ENCODE measurements at regions not wholly inside any gene's neighbourhood (a gene's known extent, or its start where the extent isn't known, plus 50 kb on each side); places are given as distances from the start of the nearest gene placed in this dataset.

DNA sequence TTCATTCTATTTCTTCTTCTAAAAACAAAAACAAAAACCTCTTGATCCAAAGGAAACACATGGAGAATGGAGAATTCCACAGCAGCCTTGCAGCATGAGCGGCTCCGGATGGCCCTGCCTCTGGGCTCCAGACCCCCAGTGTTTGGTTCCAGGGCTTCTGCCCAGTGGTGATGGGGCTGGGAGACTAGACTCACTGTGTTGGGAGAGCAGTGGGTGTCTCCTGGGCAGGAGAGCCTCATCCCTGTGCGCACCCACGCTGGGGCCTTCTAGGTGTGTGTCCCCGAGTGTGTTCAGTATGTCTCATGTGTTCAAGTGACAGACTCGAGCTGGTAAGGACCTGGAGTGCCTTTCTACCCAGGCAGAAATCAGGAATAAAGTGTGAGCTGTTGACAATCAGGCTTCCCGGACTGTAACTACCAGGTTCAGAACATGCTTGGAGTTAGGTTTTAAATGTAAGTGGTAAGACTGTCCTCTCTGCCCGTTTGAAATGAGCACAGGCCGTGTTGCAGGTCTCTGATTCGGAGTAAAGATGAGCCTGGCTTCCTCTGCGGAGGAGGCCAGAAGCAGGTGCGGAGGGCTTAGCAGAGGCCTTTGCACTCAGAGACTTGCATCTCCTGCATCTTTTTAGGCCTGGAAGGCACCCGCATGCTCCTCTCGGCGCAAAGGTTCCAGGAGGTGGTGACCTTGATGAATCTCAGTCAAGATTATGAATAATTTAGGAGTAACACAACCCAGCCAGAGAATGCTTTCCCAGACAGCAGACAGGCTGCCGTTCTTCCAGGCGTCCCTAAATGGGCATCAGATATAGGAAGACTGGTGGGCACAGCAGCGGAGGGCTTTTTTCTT lies 253.6 kb downstream of the CDH26 start:
- no peak for DNase-seq (ENCODE audit: low read depth in 1 of 2, low spot score in 1 of 2)

DNA sequence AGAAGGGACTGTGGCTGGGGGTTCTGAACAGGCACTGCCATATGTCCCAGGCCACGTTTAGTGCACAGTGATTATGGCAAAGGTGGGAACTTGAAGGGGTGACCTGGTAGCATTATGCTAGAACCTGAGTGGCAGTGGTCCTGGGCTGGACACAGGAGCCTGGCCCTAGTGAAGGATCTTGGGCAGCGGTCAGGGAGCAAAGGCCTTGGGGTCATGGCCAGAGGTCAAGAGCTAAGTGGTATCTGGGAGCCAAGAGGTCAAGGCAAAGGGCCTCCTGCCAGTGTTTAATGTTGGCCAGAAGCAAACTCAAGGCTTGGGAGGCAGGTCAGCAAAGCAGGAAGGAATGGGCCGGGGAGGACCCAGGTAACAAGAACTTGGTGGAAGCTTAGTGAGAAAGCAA lies 254.5 kb downstream of the CDH26 start:
- DNase-seq (ENCODE audit: low read depth in 1 of 2, low spot score in 1 of 2), result no peak

DNA sequence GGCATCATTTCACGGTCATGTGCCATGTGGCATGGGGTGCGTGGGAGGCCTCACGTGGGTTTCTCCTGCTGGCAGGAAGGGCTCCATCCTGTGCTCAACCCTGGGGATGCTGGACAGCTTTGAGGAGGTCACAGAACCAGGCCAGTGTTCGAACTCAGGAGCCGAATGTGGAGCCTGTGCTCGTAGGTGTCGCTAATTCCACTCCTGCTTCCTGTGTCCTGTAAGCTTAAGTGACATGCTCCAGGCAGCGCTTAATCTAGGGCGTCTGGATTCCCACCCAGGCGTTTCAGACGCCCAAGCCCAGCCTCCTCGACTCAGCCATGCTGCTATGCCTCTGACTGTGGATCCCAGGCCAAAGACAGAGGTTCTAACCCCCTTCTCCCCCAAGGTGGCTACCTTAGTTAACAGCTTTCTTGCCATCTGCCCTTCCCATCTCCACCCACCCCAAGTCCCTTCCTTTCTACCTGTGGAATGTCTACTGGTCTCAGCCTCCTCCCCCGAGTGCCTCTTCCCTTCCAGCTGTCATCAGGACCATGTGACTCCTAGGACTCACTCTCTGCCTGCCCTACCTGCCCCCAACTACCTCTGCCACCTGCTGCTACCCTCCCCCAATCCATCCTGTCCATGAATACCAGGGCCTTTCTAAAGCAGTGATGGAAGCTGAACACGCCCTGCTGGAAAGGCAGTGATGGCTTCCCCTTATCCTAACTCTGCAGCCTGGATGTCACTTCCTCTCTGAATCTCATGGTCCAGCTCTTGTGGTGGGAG lies 255.1 kb downstream of the CDH26 start:
- DNase-seq (ENCODE audit: low read depth in 1 of 2, low spot score in 1 of 2), result no peak

DNA sequence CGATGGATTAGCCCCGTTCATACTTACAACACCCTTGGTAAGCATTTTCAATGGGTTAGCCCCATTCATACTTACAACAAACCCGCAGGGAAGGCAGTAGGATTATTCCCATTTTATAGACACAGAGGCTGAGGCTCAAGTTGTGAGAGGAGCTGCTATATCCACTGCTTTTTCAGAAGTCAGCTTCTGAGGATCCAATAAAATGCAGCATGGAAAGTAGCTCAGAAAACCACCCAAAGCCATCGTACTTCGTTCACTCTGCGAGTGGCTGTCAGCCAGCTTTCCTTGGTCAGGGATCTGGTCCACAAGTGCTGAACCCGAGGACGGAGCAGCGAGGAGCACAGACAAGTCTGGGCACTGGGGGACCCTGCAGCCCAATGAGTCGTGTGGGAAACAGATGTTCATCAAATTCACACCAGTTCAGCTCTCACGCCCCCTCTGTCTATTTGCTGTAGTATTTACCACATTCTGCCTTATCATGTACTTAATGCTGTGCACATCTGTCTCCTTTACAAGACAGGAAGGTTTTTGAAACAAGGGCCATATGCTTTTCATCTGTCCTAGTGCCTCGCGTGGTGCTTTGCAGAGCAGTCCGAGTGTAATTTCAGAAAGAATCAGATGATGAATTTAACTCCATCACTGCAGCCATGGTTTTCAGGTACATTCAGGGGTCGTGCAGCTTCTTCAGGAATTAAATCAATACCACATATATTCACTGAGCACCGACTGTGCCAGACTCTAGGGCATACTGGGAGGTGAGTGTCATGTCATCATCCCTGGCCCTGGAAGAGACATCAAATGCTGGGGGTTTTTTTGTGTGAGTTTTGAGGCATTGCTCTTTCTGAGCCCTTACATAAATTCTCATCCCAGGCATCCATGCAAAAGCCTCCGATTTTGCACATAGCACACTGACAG lies 256.9 kb downstream of the CDH26 start:
- DNase-seq (ENCODE audit: low read depth in 1 of 2, low spot score in 1 of 2), result no peak

DNA sequence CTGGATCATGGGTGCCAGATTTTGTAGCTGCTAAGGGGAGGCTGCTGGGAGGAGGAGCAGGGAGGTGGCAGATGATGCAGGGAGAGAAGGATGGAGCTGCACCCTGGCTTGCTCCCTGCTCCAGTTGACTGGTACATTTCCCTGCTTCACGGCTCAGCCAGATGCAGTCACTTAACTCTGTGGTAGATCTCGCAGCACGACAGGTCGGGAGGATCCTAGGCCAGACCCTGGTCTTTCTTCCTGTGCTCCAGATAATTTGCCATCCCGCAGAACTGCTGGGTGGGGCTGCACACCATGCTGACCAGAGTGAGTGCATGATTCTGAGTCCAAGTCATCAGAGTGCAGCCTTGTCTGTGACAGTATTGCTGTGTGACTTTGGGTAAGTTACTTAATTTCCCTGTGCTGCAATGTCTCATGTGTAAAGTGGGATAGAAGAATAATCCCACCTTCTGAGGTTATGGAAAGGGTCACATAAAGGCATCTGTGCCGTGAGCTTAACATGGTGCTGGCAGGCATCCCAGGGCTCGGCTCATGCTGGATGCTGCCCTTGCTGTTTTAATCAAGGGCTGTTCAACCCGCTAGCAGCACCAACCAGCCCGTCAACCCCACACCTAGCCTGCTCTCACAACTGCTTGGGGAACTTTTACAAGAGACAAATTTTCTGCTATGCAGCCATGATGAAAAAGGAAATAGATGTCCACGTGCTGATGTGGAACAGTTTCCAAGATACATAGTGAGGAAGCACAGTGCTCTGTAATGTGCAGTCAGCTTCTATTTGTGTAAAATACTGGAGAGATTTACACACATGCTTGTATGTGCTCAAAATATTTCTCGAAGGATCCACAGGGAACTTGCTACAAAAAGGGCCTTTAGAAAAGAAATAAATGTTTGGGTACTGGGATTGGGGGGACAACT lies 257.9 kb downstream of the CDH26 start:
- no peak for DNase-seq (ENCODE audit: low read depth in 1 of 2, low spot score in 1 of 2)

DNA sequence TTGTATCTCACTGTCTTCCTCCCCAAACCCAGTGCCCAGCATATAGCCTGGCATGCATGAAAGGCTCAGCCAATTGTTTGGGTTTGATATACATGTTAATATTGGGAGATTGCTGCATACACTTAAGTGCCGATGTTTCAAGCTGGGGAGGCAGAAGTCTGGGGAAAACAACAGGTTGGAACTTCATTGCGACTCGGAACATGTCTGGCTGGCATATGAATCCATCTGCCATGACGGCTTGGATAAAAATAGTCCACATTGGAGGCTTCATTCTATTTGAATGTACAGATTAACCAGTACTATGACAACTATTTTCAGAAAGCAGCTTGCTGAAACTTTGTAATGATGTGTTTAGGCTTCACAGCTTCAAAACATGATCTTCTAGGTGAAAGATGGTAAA lies 261.0 kb downstream of the CDH26 start:
- DNase-seq (ENCODE audit: low read depth in 1 of 2, low spot score in 1 of 2), result no peak

DNA sequence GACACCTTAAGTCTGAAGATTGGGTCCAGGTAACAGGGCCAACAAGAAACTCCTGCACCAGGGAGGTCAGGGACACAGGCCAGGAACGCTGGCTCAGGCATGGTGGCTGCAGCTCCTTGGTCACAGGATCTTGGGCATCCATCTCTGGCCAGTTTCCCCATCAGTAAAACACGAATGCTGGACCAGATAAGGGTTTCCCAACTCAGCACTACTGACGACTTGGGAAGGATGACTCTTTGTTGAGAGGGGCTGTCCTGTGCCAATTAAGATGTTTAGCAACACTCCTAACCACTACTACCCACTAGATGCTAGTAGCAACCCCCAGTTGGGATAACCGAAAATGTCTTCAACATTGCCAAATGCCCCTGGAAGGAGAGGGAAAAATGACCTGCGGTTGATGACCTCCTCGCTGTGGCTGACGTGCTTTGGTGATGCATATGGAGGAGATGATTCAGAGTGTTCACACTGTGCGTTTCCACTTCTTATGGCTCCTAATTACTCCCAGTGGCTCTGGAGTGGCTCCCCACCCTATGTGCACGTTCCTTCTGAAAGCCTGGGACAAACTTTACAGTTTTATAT lies 261.9 kb downstream of the CDH26 start:
- no peak for DNase-seq (ENCODE audit: low read depth in 1 of 2, low spot score in 1 of 2)

DNA sequence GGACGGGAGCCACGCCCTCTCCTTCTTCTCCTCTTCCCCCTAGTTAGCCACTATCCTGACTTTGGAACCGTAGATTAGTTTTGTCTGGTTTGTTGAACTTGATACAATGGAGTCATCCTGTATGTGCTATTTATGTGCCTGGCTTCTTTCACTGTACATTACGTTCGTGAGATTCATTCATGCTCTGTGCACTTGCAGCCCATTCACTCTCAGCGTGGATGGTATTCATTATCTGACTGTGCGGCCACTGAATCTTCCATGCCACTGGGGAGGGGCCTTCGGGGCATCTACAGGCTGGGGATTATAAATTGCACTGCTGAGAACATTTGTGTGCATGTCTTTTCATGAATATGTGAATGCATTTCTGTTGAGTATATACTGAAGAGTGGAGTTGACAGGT lies 262.5 kb downstream of the CDH26 start:
- no peak for DNase-seq (ENCODE audit: low read depth in 1 of 2, low spot score in 1 of 2)

DNA sequence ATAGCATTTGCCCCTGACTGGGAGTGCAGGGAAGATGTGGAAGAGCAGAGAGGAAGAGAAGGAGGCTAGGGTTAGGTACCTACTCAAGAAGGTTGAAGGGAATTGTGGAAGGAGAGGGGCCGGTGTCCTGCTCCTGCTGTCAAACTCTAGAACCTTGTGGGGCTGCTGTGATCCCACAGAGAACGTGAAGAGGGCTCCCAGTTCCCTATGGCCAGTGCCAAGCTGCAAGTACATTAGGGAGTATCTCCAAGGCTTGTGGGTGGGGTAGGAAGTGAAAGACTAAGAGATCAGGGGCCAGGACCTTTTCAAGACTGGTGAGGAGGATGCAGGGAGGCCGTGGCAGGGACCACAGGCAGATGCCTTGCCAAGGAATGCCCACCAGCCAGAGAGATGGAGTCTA lies 263.4 kb downstream of the CDH26 start:
- DNase-seq (ENCODE audit: low read depth in 1 of 2, low spot score in 1 of 2), result no peak

DNA sequence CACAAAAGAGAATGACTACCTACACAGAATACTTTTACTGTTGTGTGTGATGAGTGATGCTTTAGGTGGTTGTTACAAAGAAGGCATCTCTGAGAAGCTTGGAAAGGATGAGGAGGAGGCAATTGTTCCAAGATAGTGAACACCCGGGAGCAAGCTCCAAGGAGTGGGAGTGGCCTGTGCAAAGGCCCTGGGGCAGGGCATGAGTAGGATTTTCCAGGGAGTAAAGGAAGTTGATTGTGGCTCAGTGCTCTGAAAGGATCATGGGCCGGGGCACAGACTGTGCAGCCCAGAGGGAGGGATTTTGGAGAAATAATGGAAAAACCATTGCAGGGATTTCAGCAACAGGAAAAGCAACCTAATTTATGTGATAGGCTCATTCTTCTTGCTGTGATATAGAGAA lies 264.3 kb downstream of the CDH26 start:
- no peak for DNase-seq (ENCODE audit: low read depth in 1 of 2, low spot score in 1 of 2)

DNA sequence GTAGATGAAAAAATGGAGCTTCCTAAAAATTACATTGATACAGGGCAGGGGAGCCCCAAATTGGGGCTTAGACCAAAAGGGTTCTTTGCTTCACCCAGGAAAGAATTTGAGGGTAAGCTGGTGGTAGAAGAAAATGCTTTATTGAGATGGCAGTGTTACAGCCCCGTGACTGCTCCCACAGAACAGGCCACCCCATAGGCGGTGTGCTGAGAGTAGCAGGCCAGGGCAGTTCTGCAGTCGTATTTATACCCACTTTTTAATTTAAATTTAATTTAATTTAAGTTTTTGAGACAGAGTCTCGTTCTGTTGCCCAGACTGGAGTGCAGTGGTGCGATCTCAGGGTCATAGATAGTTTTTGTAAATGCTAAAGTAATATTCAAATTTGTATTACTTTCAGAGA lies 265.0 kb downstream of the CDH26 start:
- DNase-seq (ENCODE audit: low read depth in 1 of 2, low spot score in 1 of 2), result no peak

DNA sequence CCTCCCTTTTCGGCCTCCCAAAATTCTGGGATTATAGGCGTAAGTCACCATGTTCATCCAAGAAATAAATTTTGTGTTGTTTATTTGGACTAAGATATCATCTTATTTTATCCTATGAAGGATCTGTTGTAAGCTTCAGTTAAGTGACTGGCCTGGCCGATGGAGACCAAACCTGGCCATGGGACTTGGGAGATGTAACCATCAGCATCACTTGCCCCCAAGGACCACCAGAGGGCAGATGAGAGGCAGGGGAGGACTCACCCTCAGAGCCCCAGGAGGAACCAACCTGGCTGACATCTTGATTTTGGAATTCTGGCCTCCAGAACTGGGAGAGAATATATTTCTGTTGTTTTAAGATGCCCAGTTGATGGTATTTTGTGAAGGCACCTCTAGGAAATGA lies 266.7 kb downstream of the CDH26 start:
- DNase-seq (ENCODE audit: low read depth in 1 of 2, low spot score in 1 of 2), result no peak

DNA sequence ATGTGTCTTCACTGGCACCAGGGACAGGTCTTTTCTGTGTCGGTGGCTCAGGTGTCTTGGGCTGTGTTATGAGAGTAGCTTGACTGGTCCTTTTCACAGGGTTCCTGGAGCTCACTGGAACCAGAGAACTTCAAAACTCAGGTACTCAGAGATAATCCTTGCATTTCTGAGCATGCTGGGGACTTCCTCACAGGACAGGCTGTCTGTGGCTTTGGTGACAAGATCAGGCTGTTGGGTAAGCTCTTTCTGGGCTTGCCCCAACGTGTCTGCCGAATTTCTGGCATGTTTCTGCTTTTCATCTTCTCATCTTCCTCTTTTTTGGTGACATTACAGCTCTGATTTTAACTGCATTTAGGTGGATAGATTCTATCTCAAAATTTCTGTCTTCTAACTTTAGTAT lies 270.0 kb downstream of the CDH26 start:
- no peak for DNase-seq (ENCODE audit: low read depth in 1 of 2, low spot score in 1 of 2)

DNA sequence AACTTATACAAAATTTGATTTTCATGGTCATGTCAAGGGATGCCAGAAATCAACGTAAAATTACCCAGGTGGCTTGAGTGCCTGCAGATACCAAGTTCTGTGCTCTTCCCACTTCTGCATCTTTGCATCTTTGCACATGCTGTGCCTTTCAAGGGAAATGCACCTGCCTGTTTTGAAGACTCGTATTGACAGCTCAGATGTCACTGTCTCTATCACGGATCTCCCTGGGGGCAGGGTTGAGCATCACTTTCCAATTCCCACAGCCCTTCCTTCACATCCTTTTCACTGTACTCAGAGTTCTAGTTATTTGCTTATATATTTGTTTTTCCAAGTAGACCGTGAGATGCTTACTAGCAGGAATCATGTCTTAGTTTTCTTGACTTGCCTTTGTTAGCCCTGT lies 274.2 kb downstream of the CDH26 start:
- DNase-seq (ENCODE audit: low read depth in 1 of 2, low spot score in 1 of 2), result no peak

DNA sequence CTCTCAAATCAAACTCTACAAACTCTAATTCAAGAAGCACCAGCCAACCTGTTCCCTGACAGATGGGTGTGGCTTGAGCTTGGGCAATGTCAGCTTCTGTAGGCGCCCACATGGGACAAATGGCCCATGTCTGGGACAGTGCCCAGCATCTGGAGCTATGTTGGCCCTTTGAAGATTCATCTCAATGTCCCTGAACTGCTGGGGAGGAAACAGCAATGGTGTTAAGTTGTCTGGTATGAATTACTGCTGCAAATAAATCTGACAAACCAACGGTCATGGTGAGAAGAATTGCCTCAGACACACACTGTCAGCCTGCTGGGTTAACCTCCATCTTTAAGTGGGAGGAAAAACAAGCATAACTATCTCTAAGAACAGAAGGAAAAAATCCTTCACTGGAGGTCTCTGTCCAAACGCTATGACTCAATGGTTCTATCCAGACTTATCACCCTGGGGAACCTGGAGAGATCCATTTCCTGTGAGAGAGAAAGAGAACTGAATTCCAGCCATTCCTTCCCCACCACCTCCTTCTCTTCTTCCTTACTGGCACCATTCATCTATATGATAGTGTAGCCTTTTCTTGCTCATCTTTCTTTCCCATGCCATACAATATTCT lies 274.9 kb downstream of the CDH26 start:
- DNase-seq (ENCODE audit: low read depth in 1 of 2, low spot score in 1 of 2), result no peak

DNA sequence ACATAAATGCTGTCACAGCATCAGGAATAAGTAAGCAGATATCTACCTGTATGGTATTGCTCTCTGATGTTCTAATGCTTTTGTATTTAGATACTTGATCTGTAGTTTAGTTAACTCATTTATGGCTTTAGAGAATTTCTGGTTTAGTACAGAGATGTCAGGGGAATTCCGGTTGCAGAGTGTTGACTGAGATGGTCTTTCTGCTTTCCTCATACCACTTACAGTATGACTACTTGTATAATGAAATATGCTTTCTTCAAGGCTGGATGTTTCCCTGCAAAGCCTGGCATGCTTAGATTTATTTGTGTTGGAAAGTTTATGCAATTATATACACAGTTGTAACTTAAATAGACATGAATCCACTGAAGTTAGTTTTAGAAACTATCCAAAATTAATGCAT lies 278.4 kb downstream of the CDH26 start:
- DNase-seq (ENCODE audit: low read depth in 1 of 2, low spot score in 1 of 2), result no peak

DNA sequence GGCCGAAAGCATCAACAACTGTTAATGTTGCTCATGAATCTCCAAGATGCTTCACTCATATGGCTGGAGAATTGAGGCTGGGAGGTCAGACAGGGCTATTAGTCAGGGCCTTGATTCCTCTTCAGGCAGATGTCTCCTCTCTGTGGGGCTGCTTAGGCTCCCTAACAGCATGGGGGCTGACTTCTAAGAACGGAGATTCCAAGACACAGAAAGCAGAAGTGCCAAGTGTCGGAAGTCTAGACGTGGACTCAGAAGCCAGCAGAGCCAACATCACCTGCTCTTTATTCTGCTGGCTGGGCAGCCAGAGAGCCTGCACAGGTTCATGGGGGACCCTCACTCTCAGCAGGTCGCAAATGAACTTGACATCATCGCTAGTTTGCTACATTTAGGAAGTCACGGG lies 279.8 kb downstream of the CDH26 start:
- DNase-seq (ENCODE audit: low read depth in 1 of 2, low spot score in 1 of 2), result no peak

DNA sequence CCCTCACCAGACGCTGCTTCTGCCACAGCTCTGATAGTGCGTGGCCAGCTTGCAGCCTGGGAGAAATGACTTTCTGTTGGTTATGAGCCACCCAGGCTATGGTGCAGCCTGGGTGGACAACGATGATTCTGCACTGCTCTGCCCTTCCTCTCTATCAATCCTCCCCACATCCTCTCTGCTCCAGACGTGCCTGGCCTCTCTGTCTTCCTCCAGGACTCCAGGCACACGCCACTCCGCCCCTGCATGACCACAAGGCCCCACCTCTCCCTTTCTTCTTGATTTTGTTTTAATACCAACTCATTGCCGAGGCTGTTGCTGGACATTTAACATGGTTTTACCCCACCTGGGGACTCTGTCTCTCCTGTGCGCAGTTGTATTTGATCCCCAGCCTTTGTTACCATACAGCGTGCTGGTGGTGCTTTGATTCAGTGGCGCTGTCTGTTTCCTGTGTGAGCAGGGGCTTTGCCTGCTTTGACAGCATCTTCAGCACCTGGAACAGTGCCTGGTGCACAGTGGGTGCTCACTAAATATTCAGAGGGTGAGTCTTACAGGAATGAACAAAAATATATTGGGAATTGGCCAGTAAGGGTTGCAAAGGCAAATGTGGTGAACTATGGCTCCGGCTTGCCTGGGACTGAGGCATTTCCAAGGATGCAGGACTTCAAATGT lies 280.9 kb downstream of the CDH26 start:
- no peak for DNase-seq (ENCODE audit: low read depth in 1 of 2, low spot score in 1 of 2)

DNA sequence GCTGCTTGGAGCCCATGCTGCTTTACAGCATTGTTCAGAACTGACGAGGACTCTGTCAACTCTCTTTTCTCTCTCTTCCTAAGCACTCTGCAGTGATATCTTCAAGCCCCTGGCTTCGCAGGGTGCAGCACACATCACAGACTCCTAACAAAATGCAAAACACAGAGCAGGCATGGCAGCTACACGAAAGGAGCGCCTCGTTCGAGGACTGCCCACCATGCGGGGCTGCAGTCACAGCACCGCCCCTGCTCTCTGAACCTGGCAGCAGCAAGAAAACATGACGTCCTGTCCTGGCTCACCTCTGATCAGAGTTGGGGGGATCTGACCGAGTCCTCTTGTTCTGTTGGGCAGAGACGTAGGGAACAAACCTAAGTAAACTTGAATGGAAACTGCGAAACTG lies 281.7 kb downstream of the CDH26 start:
- DNase-seq (ENCODE audit: low read depth in 1 of 2, low spot score in 1 of 2), result no peak

Measured in activated CD4-positive, alpha-beta T cell treated with anti-CD3 and anti-CD28 coated beads, Interleukin-2, amount 50 U/mL, for 24 hours (primary cell).